ENCODE measurements at regions not wholly inside any gene's neighbourhood (a gene's known extent, or its start where the extent isn't known, plus 50 kb on each side); places are given as distances from the start of the nearest gene placed in this dataset.

GRCh38 chr21:16711757-16712156 is 801.1 kb upstream of the CXADR start:
- Histone ChIP-seq H3K4me3 (ENCODE audit: low read length in 3 of 3) (no peak overlapping the region), H3K9ac (ENCODE audit: low read length in 3 of 3) (no peak overlapping the region), H3K27ac (ENCODE audit: low read depth in 2 of 2, low read length in 2 of 2) (no peak overlapping the region), H3K36me3 (ENCODE audit: control insufficient read depth in 2 of 3, insufficient read depth in 3 of 3, low read length in 3 of 3) (no peaks in the 10 kb centered on the region), H3K9me3 (ENCODE audit: control insufficient read depth in 2 of 3, insufficient read depth in 1 of 3, low read length in 3 of 3) (peaks cover 0 to 2% (median 0%) of the 10 kb centered on the region in 3 donors), H3K4me1 (ENCODE audit: control insufficient read depth in 2 of 3, insufficient read depth in 2 of 3, low read depth in 1 of 3, low read length in 3 of 3) (no peaks in the 10 kb centered on the region), H3K27me3 (ENCODE audit: control insufficient read depth, insufficient read depth, low read length) (no peaks in the 10 kb centered on the region)
- FAIRE-seq (no peak), DNase-seq (no peak)
- intact Hi-C loops (cut with DNase I) = no loop called here
- no peak for TF ChIP-seq CTCF (IDR thresholded peaks at IDR 0.05; ENCODE audit: borderline replicate concordance, extremely low read depth, insufficient read depth)

GRCh38 chr21:16713331-16714117 is 799.3 kb upstream of the CXADR start:
- FAIRE-seq = no peak
- no peak overlapping the region for H3K9ac ChIP-seq (ENCODE audit: low read length in 3 of 3)
- no peaks in the 10 kb centered on the region for H3K4me1 ChIP-seq (ENCODE audit: control insufficient read depth in 2 of 3, insufficient read depth in 2 of 3, low read depth in 1 of 3, low read length in 3 of 3)
- no peak overlapping the region for H3K27ac ChIP-seq (ENCODE audit: low read depth in 2 of 2, low read length in 2 of 2)
- no peak overlapping the region for H3K4me3 ChIP-seq (ENCODE audit: low read length in 3 of 3)
- TF ChIP-seq CTCF (IDR thresholded peaks at IDR 0.05; ENCODE audit: borderline replicate concordance, extremely low read depth, insufficient read depth) = no peak
- intact Hi-C loops (cut with DNase I) = no loop called here
- DNase-seq = no peak
- no peaks in the 10 kb centered on the region for H3K36me3 ChIP-seq (ENCODE audit: control insufficient read depth in 2 of 3, insufficient read depth in 3 of 3, low read length in 3 of 3)
- H3K9me3 ChIP-seq (ENCODE audit: control insufficient read depth in 2 of 3, insufficient read depth in 1 of 3, low read length in 3 of 3) = peaks cover 0 to 6% (median 0%) of the 10 kb centered on the region in 3 donors
- H3K27me3 ChIP-seq (ENCODE audit: control insufficient read depth, insufficient read depth, low read length) = no peaks in the 10 kb centered on the region

- Histone ChIP-seq H3K9me3 (ENCODE audit: control insufficient read depth in 2 of 3, insufficient read depth in 1 of 3, low read length in 3 of 3) (no peaks in the 10 kb centered on the region), H3K27me3 (ENCODE audit: control insufficient read depth, insufficient read depth, low read length) (no peaks in the 10 kb centered on the region), H3K9ac (ENCODE audit: low read length in 3 of 3) (no peak overlapping the region), H3K4me1 (ENCODE audit: control insufficient read depth in 2 of 3, insufficient read depth in 2 of 3, low read depth in 1 of 3, low read length in 3 of 3) (no peaks in the 10 kb centered on the region), H3K27ac (ENCODE audit: low read depth in 2 of 2, low read length in 2 of 2) (no peak overlapping the region), H3K4me3 (ENCODE audit: low read length in 3 of 3) (no peak overlapping the region), H3K36me3 (ENCODE audit: control insufficient read depth in 2 of 3, insufficient read depth in 3 of 3, low read length in 3 of 3) (no peaks in the 10 kb centered on the region)
- intact Hi-C loops (cut with DNase I) = no loop called here
- FAIRE-seq (no peak), DNase-seq (no peak)
- TF ChIP-seq CTCF (IDR thresholded peaks at IDR 0.05; ENCODE audit: borderline replicate concordance, extremely low read depth, insufficient read depth) = no peak
Observed at GRCh38 chr21:16740511-16740910, 772.3 kb upstream of the CXADR start.
